RWPE2 (cell line): ENCODE measurements at regions not wholly inside any gene's neighbourhood (a gene's known extent, or its start where the extent isn't known, plus 50 kb on each side); places are given as distances from the start of the nearest gene placed in this dataset.

Experiments
- ATAC-seq: fragments of 200-7000 bp; cut with Tn5 transposase; 3 replicates; pipeline ENCODE4 v1.9.1; 2021; ENCODE audit warnings: low read depth
- DNase-seq: peaks from one replicate; pipeline ENCODE4 v3.0.0-alpha.2; 2020; ENCODE audit warnings: low spot score
- H3K27ac ChIP-seq: fragments of 450-650 bp; 2 replicates; pipeline ENCODE4 v1.5.1; 2017; ENCODE audit warnings: mild to moderate bottlenecking; ENCODE audit not compliant: poor library complexity, severe bottlenecking
- H3K27me3 ChIP-seq: fragments of 250-450 bp; sonication (Bioruptor Pico); 2 replicates; pipeline ENCODE4 v1.5.1; 2021; ENCODE audit warnings: mild to moderate bottlenecking, moderate library complexity; ENCODE audit not compliant: insufficient read depth, poor library complexity, severe bottlenecking
- H3K36me3 ChIP-seq: fragments of 250-450 bp; sonication (Bioruptor Pico); 2 replicates; pipeline ENCODE4 v1.5.1; 2020; ENCODE audit warnings: low read depth, mild to moderate bottlenecking, moderate library complexity
- H3K4me1 ChIP-seq: fragments of 250-450 bp; sonication (Bioruptor Pico); 2 replicates; pipeline ENCODE4 v1.5.1; 2021; ENCODE audit warnings: mild to moderate bottlenecking, moderate library complexity; ENCODE audit not compliant: insufficient read depth, poor library complexity, severe bottlenecking
- H3K4me3 ChIP-seq: fragments of 250-450 bp; sonication (Bioruptor Pico); 2 replicates; pipeline ENCODE4 v1.5.1; 2021; ENCODE audit warnings: mild to moderate bottlenecking, moderate library complexity; ENCODE audit not compliant: severe bottlenecking
- H3K9me3 ChIP-seq: fragments of 250-450 bp; sonication (Bioruptor Pico); 2 replicates; pipeline ENCODE4 v1.5.1; 2021; ENCODE audit warnings: mild to moderate bottlenecking, moderate library complexity; ENCODE audit not compliant: severe bottlenecking
- CTCF ChIP-seq: fragments of 450-650 bp; IDR thresholded peaks from one replicate; pipeline ENCODE4 v1.5.1; 2017; ENCODE audit warnings: mild to moderate bottlenecking, moderate library complexity; ENCODE audit not compliant: poor library complexity, severe bottlenecking

DNA sequence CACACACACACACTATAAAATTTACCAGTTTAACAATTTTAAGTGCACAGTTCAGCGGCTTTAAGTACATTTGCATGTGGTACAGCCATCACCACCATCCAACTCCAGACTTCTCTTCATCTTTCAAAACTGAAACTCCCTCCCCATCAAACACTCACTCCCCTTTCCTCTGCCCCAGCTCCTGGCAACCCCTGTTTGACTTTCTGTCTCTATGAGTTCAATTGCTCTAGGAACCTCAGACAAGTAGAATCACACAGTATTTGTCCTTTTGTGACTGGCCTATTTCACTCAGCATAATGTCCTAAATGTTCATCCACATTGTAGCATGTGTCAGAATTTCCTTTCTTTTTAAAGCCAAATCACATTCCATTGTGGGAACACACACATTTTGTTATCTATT, 302.8 kb upstream of the FOXQ1 start:
- Histone ChIP-seq H3K4me1 (no peaks in the 10 kb centered on the region), H3K27me3 (no peaks in the 10 kb centered on the region), H3K9me3 (no peaks in the 10 kb centered on the region), H3K36me3 (no peaks in the 10 kb centered on the region), H3K4me3 (no peak overlapping the region), H3K27ac (no peak overlapping the region)
- DNase-seq (no peak), ATAC-seq (no peak)
- no peak for TF ChIP-seq CTCF

DNA sequence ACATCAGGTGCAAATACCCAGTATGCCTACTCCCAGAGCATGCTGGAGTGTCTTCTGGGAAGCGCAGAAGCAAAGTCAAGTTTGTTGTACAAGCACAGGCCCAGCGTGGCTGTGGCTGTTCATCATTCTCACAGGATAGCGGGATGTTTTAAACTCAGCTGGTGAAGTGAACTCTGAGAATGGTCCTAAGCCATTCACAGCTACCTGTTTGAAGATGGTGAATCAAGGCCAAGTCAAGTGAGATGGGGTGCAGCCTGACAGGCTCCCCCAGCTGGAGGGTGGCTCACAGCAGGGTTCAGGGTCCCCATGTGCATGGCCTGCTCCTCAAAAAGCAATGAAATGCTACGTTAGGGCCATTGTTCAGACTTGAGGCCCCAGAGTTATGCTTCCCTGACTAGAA, 304.7 kb upstream of the FOXQ1 start:
- no peaks in the 10 kb centered on the region for H3K27me3 ChIP-seq
- H3K4me3 ChIP-seq: no peak overlapping the region
- no peak for TF ChIP-seq CTCF
- no peaks in the 10 kb centered on the region for H3K36me3 ChIP-seq
- no peak for ATAC-seq
- DNase-seq: no peak
- no peaks in the 10 kb centered on the region for H3K4me1 ChIP-seq
- H3K9me3 ChIP-seq: no peaks in the 10 kb centered on the region
- H3K27ac ChIP-seq: no peak overlapping the region

DNA sequence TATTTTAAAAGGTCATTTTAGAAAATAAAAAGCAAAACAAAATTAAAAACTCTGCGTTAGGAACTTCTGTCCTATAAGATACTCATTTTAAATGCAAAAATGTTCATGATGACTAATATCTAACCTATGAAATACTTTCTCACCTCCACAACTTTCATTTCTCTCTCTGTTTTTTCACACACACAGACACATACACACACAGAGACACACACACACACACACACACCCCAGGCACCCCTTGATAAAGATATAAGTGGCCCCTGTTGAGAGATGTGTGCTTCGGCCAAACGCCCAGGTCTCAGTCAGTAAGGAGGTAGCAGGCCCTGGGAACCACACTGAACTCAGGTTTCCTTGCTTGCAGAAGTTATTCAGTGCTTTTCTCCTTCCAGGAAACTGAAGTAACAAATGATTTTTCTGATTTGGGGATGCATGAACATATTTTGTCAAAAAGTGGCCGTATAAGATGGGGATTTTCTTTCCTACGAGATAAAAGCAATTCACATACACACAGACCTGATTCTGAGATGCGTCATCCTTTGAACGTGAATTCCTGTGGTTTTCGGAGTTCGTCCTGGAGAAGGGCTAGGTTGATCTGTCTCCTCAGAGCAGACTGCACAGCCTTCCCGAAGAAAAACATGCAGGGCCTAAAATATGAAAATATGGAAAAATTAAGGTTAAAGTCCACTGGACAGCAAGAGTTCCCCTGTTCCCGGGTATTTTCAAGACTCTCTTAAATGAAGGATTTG, 306.8 kb upstream of the FOXQ1 start:
- H3K27ac ChIP-seq: no peak overlapping the region
- H3K4me3 ChIP-seq: no peak overlapping the region
- H3K27me3 ChIP-seq: no peaks in the 10 kb centered on the region
- H3K9me3 ChIP-seq: no peaks in the 10 kb centered on the region
- DNase-seq: no peak
- H3K4me1 ChIP-seq: no peaks in the 10 kb centered on the region
- ATAC-seq: 0 out of 3 replicates have a peak, but pooled peaks have one; percentile 25
- H3K36me3 ChIP-seq: no peaks in the 10 kb centered on the region
- no peak for TF ChIP-seq CTCF

DNA sequence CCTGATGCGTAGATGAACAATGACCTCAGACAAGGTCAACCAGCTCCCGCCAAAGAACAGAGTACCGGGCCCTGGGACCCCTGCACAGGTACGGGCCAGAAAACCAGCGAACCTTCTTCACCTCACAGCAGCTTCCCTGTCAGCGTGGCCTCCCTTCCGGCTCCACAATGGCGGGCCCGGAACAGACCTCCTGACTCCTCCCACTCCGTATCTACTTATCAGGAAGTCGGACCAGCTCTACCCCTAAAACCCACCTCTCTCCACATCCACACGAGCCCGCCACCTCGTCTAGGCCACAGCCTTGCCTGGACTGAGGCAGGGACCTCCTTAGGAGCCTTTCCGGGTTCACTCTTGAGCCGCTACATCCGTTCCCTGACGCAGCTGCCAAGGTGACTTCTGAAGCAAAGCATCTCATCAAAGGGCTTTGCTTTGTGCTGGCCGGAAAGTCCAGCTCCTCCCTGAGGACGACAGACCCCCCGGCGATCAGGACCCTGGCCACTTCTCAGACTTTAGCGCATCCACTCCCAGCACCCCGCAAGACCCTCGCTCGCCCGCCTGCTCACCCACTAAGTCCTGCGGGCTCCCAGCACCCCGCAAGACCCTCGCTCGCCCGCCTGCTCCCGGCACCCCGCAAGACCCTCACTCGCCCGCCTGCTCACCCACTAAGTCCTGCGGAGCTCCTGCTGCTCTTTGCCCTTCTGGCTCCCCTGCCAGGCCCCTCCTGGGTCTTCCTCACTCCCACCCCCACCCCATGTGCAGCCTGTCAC, 308.3 kb upstream of the FOXQ1 start:
- no peak for TF ChIP-seq CTCF

DNA sequence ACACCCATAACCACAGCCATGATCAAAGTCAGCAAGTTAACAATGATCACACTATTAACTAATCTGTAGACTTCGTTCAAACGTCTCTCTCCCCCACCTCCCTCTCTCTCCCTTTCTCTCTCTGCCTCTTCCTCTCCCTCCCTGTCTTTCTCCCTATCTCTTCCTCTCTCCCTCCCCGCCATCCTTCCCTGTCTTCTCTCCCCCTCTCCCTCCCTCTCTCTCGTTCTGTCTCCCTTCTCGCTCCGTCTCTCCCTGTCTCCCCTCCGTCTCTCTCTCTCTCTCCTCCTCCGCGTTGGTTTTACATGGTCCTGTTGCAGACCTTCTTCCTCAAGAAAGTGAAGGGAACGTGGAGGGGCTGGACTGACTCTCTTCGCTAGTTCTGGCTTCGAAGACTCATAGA, 308.9 kb upstream of the FOXQ1 start:
- Histone ChIP-seq H3K36me3 (no peaks in the 10 kb centered on the region), H3K27me3 (no peaks in the 10 kb centered on the region), H3K9me3 (no peaks in the 10 kb centered on the region), H3K27ac (no peak overlapping the region), H3K4me3 (no peak overlapping the region), H3K4me1 (no peaks in the 10 kb centered on the region)
- no peak for TF ChIP-seq CTCF
- ATAC-seq (no peak), DNase-seq (no peak)

More for the DNA sequence above, 308.3 kb upstream of the FOXQ1 start:
- DNase-seq: no peak
- Histone ChIP-seq H3K27me3 (no peaks in the 10 kb centered on the region), H3K36me3 (no peaks in the 10 kb centered on the region), H3K4me1 (no peaks in the 10 kb centered on the region), H3K27ac (no peak overlapping the region), H3K9me3 (no peaks in the 10 kb centered on the region), H3K4me3 (no peak overlapping the region)
- no peak for ATAC-seq
